ENCODE measurements at regions not wholly inside any gene's neighbourhood (a gene's known extent, or its start where the extent isn't known, plus 50 kb on each side); places are given as distances from the start of the nearest gene placed in this dataset.

DNA sequence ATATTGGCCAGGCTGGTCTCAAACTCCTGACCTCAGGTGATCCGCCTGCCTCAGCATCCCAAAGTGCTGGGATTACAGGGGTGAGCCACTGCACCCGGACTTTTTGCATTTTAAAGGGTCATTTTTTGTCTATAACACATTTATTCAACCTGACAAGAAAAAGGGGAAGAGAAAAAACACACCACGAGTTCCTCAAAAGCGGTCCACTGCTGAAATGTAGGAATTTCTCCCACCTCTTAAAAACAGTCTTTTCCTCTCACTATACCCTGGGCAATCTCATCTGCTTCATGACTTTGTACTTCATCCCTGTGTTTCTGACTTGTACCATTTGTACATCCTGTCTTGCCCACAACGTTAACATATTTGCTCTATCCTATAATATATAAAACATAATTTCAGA, 413.3 kb upstream of the PTBP2 start:
- no peak overlapping the region for H3K4me3 ChIP-seq (ENCODE audit: low read length, poor library complexity, severe bottlenecking)
- H3K9me2 ChIP-seq (replicated peaks; ENCODE audit: low read depth, low read length): no peaks in the 10 kb centered on the region
- no peaks in the 10 kb centered on the region for H4K20me1 ChIP-seq (ENCODE audit: insufficient read depth, low read length, poor library complexity, severe bottlenecking)
- H3K9ac ChIP-seq (ENCODE audit: low read depth, low read length, poor library complexity, severe bottlenecking): no peak overlapping the region
- H3K79me2 ChIP-seq (ENCODE audit: insufficient read depth, low read length): no peaks in the 10 kb centered on the region
- no peaks in the 10 kb centered on the region for H3K27me3 ChIP-seq (ENCODE audit: insufficient read depth, low read length, poor library complexity, severe bottlenecking)
- TF ChIP-seq, protein P1, sequence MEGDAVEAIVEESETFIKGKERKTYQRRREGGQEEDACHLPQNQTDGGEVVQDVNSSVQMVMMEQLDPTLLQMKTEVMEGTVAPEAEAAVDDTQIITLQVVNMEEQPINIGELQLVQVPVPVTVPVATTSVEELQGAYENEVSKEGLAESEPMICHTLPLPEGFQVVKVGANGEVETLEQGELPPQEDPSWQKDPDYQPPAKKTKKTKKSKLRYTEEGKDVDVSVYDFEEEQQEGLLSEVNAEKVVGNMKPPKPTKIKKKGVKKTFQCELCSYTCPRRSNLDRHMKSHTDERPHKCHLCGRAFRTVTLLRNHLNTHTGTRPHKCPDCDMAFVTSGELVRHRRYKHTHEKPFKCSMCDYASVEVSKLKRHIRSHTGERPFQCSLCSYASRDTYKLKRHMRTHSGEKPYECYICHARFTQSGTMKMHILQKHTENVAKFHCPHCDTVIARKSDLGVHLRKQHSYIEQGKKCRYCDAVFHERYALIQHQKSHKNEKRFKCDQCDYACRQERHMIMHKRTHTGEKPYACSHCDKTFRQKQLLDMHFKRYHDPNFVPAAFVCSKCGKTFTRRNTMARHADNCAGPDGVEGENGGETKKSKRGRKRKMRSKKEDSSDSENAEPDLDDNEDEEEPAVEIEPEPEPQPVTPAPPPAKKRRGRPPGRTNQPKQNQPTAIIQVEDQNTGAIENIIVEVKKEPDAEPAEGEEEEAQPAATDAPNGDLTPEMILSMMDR (conservative IDR thresholded peaks at IDR 0.05; ENCODE audit: low read length): no peak
- no peak for TF ChIP-seq EZH2phosphoT487 (IDR thresholded peaks at IDR 0.05; ENCODE audit: borderline replicate concordance)
- H3K4me1 ChIP-seq (ENCODE audit: insufficient read depth, low read length, poor library complexity, severe bottlenecking): no peaks in the 10 kb centered on the region
- H3K9me3 ChIP-seq (ENCODE audit: insufficient read depth, low read depth, low read length): no peaks in the 10 kb centered on the region
- no peak overlapping the region for H3K4me2 ChIP-seq (ENCODE audit: low read depth, low read length, poor library complexity, severe bottlenecking)
- H3F3A ChIP-seq (ENCODE audit: low read depth): no peaks in the 10 kb centered on the region
- no peaks in the 10 kb centered on the region for H3K36me3 ChIP-seq (ENCODE audit: insufficient read depth, low read length)
- no peak overlapping the region for H2AFZ ChIP-seq (ENCODE audit: low read length)

DNA sequence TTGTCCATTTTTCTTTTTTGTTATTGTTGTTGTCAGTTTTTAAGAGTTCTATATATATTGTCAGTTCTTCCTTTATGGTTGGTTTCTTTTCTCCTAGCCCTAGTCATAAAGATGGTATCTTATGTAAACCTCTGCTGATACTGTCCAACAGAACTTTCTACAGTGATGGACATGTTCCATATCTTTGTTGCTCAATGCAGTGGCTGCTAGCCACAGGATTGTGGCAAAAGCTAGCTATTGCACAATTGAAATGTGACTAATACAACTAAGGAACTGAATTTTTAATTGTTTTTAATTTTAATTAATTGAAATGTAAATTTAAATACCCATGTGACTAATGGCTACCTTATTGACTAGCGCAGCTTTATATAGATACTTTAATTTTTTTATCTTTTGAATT, 411.8 kb upstream of the PTBP2 start:
- Histone ChIP-seq H3K9me3 (ENCODE audit: insufficient read depth, low read depth, low read length) (no peaks in the 10 kb centered on the region), H3K9me2 (replicated peaks; ENCODE audit: low read depth, low read length) (no peaks in the 10 kb centered on the region), H3K4me2 (ENCODE audit: low read depth, low read length, poor library complexity, severe bottlenecking) (no peak overlapping the region), H4K20me1 (ENCODE audit: insufficient read depth, low read length, poor library complexity, severe bottlenecking) (no peaks in the 10 kb centered on the region), H3K9ac (ENCODE audit: low read depth, low read length, poor library complexity, severe bottlenecking) (no peak overlapping the region), H3F3A (ENCODE audit: low read depth) (no peaks in the 10 kb centered on the region), H3K36me3 (ENCODE audit: insufficient read depth, low read length) (no peaks in the 10 kb centered on the region), H3K4me3 (ENCODE audit: low read length, poor library complexity, severe bottlenecking) (no peak overlapping the region), H3K27me3 (ENCODE audit: insufficient read depth, low read length, poor library complexity, severe bottlenecking) (no peaks in the 10 kb centered on the region), H3K4me1 (ENCODE audit: insufficient read depth, low read length, poor library complexity, severe bottlenecking) (no peaks in the 10 kb centered on the region), H2AFZ (ENCODE audit: low read length) (no peak overlapping the region), H3K79me2 (ENCODE audit: insufficient read depth, low read length) (no peaks in the 10 kb centered on the region)
- TF ChIP-seq, protein P1 (conservative IDR thresholded peaks at IDR 0.05; ENCODE audit: low read length): no peak
- no peak for TF ChIP-seq EZH2phosphoT487 (IDR thresholded peaks at IDR 0.05; ENCODE audit: borderline replicate concordance)

DNA sequence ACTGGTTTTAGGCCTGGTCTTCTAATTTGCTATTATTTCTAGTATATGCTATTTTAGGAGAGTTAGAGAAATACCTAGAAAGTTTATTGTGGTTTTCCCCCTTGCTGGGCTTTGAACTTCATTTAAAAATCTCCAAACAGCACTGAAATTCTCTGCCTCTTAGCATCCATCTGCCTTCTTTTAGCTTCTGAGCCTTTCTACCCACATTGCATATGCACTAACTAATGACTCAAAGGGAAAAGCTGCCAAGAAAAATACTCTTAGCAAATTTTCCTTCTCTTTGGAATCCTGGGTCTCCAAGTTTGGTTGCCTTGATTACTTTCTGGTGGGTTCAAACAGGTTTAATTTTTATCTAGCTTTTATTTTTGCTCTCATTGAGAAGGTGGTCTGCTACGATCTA, 408.4 kb upstream of the PTBP2 start:
- no peaks in the 10 kb centered on the region for H3K9me2 ChIP-seq (replicated peaks; ENCODE audit: low read depth, low read length)
- H3K4me1 ChIP-seq (ENCODE audit: insufficient read depth, low read length, poor library complexity, severe bottlenecking): no peaks in the 10 kb centered on the region
- no peaks in the 10 kb centered on the region for H3K36me3 ChIP-seq (ENCODE audit: insufficient read depth, low read length)
- no peak overlapping the region for H3K4me2 ChIP-seq (ENCODE audit: low read depth, low read length, poor library complexity, severe bottlenecking)
- H3F3A ChIP-seq (ENCODE audit: low read depth): no peaks in the 10 kb centered on the region
- H4K20me1 ChIP-seq (ENCODE audit: insufficient read depth, low read length, poor library complexity, severe bottlenecking): no peaks in the 10 kb centered on the region
- H3K27me3 ChIP-seq (ENCODE audit: insufficient read depth, low read length, poor library complexity, severe bottlenecking): no peaks in the 10 kb centered on the region
- TF ChIP-seq EZH2phosphoT487 (IDR thresholded peaks at IDR 0.05; ENCODE audit: borderline replicate concordance): no peak
- TF ChIP-seq, protein P1 (conservative IDR thresholded peaks at IDR 0.05; ENCODE audit: low read length): no peak
- H3K9me3 ChIP-seq (ENCODE audit: insufficient read depth, low read depth, low read length): peaks cover under 1% of the 10 kb centered on the region; the same call in 1 of the 2 replicates
- H2AFZ ChIP-seq (ENCODE audit: low read length): no peak overlapping the region
- H3K4me3 ChIP-seq (ENCODE audit: low read length, poor library complexity, severe bottlenecking): no peak overlapping the region
- no peak overlapping the region for H3K9ac ChIP-seq (ENCODE audit: low read depth, low read length, poor library complexity, severe bottlenecking)
- no peaks in the 10 kb centered on the region for H3K79me2 ChIP-seq (ENCODE audit: insufficient read depth, low read length)
